Astrocyte of the cerebellum (primary cell): ENCODE measurements at regions not wholly inside any gene's neighbourhood (a gene's known extent, or its start where the extent isn't known, plus 50 kb on each side); places are given as distances from the start of the nearest gene placed in this dataset.
"Not testable (repeated sequence)": the region's sequence is repeated elsewhere in the genome, so short reads cannot be mapped to it uniquely, and the experiment has no call there.

Experiments
- DNase-seq: peaks from one replicate; pipeline ENCODE4 v3.0.0-alpha.2; 2011; ENCODE audit warnings: low read depth
- H3K4me3 ChIP-seq: 2 replicates; pipeline ENCODE4 v1.5.1; 2011; ENCODE audit warnings: mild to moderate bottlenecking, low read depth, low read length, moderate library complexity
- in situ Hi-C: cut with HindIII; loops from 2 replicates; pipeline ENCODE4 v1.10.0; 2017; ENCODE audit warnings: low sequenced_read_pairs
- TF ChIP-seq, protein P1 (sequence below): IDR thresholded peaks from 2 replicates; pipeline ENCODE4 v1.5.1; 2012; ENCODE audit warnings: low read length, low read depth, moderate library complexity, mild to moderate bottlenecking; ENCODE audit errors: missing control alignments

GRCh38 chr21:14817311-14817710 lies 247.5 kb downstream of the NRIP1 start:
- TF ChIP-seq, protein P1, sequence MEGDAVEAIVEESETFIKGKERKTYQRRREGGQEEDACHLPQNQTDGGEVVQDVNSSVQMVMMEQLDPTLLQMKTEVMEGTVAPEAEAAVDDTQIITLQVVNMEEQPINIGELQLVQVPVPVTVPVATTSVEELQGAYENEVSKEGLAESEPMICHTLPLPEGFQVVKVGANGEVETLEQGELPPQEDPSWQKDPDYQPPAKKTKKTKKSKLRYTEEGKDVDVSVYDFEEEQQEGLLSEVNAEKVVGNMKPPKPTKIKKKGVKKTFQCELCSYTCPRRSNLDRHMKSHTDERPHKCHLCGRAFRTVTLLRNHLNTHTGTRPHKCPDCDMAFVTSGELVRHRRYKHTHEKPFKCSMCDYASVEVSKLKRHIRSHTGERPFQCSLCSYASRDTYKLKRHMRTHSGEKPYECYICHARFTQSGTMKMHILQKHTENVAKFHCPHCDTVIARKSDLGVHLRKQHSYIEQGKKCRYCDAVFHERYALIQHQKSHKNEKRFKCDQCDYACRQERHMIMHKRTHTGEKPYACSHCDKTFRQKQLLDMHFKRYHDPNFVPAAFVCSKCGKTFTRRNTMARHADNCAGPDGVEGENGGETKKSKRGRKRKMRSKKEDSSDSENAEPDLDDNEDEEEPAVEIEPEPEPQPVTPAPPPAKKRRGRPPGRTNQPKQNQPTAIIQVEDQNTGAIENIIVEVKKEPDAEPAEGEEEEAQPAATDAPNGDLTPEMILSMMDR: no peak
- no peak overlapping the region for H3K4me3 ChIP-seq
- in situ Hi-C loops: no loop called here
- DNase-seq: no peak

GRCh38 chr21:14814991-14815390 lies 249.8 kb downstream of the NRIP1 start:
- in situ Hi-C loops: no loop called here
- H3K4me3 ChIP-seq: no peak overlapping the region
- TF ChIP-seq, protein P1: no peak
- no peak for DNase-seq

DNA sequence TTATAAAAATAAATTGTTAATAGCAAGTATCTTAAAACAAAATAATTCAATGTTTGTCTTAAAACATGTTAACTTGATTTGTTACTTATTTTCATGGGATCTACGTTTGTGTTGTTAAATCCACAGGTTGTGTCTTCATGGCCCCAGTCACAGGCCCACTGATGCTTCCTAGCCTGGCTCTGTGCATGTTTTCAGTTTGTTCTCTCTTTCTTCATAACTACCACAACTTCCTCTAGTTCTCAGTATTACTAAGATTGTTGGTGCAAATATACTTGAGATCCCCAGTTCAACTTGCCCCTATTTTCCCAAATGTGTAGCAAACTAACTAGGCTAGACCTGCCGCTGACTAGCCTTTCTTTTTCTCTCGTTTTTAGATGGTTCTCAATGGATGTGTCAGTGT lies 250.5 kb downstream of the NRIP1 start:
- no peak overlapping the region for H3K4me3 ChIP-seq
- no peak for DNase-seq
- TF ChIP-seq, protein P1: no peak
- in situ Hi-C loops: no loop called here

- DNase-seq, in situ Hi-C loops, H3K4me3 ChIP-seq: not testable (repeated sequence)
Measured at GRCh38 chr21:14804170-14804569, 258.1 kb upstream of the SAMSN1 start.

- TF ChIP-seq, protein P1: no peak
- in situ Hi-C loops: no loop called here
Measured at GRCh38 chr21:14797543-14797942, 251.4 kb upstream of the SAMSN1 start.

GRCh38 chr21:14787312-14787711 lies 241.2 kb upstream of the SAMSN1 start:
- H3K4me3 ChIP-seq: no peak overlapping the region
- no peak for DNase-seq
- TF ChIP-seq, protein P1: no peak
- in situ Hi-C loops: no loop called here

More at GRCh38 chr21:14797543-14797942, 251.4 kb upstream of the SAMSN1 start:
- DNase-seq: no peak
- no peak overlapping the region for H3K4me3 ChIP-seq

DNA sequence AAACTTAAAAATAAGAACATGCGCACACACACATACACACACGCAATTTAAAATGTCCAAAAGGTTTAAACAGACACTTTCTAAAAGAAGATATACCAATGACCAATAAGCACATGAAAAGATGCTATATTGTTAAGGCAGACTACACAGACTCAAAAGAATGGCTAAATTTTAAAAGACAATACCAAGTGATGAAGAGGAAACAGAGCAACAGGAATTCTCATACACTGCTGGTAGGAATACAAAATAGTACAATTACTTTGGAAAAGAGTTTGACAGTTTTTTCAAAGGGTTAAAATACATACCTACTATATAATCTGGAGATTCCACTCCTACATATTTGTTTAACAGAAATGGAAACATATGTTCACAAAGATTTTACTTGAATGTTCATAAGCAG lies 239.6 kb upstream of the SAMSN1 start:
- in situ Hi-C loops: no loop called here
- TF ChIP-seq, protein P1: no peak
- no peak for DNase-seq
- H3K4me3 ChIP-seq: no peak overlapping the region
